Thoracic aorta (tissue), 2 donors: ENCODE measurements at regions not wholly inside any gene's neighbourhood (a gene's known extent, or its start where the extent isn't known, plus 50 kb on each side); places are given as distances from the start of the nearest gene placed in this dataset.

Experiments
- ATAC-seq: fragments of 150-250 bp; one replicate; pipeline ENCODE4 v1.8.0; 2017; ENCODE audit warnings: low read depth; ENCODE audit not compliant: insufficient number of reproducible peaks, low FRiP score
- DNase-seq: peaks from one replicate; pipeline ENCODE4 v3.0.0-alpha.2; 2020; ENCODE audit warnings: low spot score
- H3K27ac ChIP-seq, 2 donors: fragments of 200-600 bp; sonication (generic); 1 replicate in 1 of 2; 2 replicates in 1 of 2; pipeline ENCODE4 v1.5.1; 2016; ENCODE audit warnings: mild to moderate bottlenecking in 2 of 2, moderate library complexity in 2 of 2
- H3K27me3 ChIP-seq: fragments of 200-600 bp; sonication (generic); replicated peaks from 2 replicates; pipeline ENCODE4 v1.6.0; 2016; ENCODE audit warnings: mild to moderate bottlenecking; ENCODE audit not compliant: insufficient read depth
- H3K36me3 ChIP-seq: fragments of 200-600 bp; sonication (generic); one replicate; pipeline ENCODE4 v1.5.1; 2016
- H3K4me1 ChIP-seq, 2 donors: fragments of 200-600 bp; sonication (generic); 1 replicate in 1 of 2; 2 replicates in 1 of 2; pipeline versions ENCODE4 v1.5.1 to v1.6.0; 2016; ENCODE audit warnings: low read depth in 2 of 2, mild to moderate bottlenecking in 1 of 2; ENCODE audit not compliant: control insufficient read depth in 1 of 2
- H3K4me3 ChIP-seq: fragments of 200-600 bp; sonication (generic); 2 replicates; pipeline ENCODE4 v1.5.1; 2016; ENCODE audit warnings: mild to moderate bottlenecking
- H3K9me3 ChIP-seq: fragments of 200-600 bp; sonication (generic); 2 replicates; pipeline ENCODE4 v1.5.1; 2016
- TF ChIP-seq, protein P1 (sequence below): fragments of 200-600 bp; sonication (generic); IDR thresholded peaks from one replicate; pipeline ENCODE4 v1.5.1; 2019; ENCODE audit warnings: antibody characterized with exemption

DNA sequence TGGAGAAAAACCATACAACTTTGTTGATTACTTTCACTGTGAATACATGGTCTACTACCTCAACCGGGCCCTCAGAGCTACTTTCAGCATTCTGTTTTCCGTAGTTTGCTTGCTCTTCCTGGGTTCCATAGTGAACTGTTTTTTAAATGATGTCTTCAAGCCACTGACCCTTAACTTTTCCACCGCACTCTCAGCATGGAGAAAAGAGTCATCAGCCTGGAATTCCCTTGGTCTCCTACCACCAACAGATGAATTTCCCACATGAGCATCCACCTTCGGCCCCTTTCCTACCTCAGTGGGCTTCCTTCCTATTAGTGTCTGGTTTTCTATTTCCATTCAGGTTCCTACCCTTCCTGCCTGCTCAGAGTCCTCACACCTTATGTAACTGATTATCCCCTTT lies 135.9 kb upstream of the ADAMTSL1 start:
- Histone ChIP-seq H3K27me3 (no peaks in the 10 kb centered on the region), H3K4me3 (no peak overlapping the region), H3K27ac (no peak overlapping the region), H3K36me3 (no peaks in the 10 kb centered on the region), H3K4me1 (peaks cover 0 to 13% of the 10 kb centered on the region in 2 donors), H3K9me3 (no peaks in the 10 kb centered on the region)
- DNase-seq (no peak), ATAC-seq (no peak)
- TF ChIP-seq, protein P1, sequence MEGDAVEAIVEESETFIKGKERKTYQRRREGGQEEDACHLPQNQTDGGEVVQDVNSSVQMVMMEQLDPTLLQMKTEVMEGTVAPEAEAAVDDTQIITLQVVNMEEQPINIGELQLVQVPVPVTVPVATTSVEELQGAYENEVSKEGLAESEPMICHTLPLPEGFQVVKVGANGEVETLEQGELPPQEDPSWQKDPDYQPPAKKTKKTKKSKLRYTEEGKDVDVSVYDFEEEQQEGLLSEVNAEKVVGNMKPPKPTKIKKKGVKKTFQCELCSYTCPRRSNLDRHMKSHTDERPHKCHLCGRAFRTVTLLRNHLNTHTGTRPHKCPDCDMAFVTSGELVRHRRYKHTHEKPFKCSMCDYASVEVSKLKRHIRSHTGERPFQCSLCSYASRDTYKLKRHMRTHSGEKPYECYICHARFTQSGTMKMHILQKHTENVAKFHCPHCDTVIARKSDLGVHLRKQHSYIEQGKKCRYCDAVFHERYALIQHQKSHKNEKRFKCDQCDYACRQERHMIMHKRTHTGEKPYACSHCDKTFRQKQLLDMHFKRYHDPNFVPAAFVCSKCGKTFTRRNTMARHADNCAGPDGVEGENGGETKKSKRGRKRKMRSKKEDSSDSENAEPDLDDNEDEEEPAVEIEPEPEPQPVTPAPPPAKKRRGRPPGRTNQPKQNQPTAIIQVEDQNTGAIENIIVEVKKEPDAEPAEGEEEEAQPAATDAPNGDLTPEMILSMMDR = no peak

DNA sequence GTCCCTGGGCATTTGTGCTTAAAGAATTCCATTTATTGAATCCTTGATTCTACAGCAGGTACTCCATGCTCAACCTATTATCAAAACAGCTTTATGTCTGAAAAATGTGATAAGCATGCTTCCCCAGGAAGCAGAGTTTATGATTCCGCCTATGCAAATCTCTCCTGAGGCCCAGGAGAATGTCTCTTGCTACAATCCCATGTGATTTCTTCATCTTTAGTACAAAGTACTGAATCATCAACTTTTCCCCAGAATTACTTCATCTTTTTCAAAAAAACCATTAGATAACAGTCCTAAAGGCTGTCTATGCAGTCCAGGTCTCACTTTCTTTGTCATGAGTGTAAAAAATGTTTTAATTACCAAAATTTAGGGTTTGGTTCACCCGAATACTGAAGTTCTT lies 130.2 kb upstream of the ADAMTSL1 start:
- Histone ChIP-seq H3K9me3 (no peaks in the 10 kb centered on the region), H3K4me3 (no peak overlapping the region), H3K27me3 (no peaks in the 10 kb centered on the region), H3K4me1 (peaks cover 0 to 10% of the 10 kb centered on the region in 2 donors), H3K36me3 (no peaks in the 10 kb centered on the region), H3K27ac (no peak overlapping the region)
- ATAC-seq (no peak), DNase-seq (no peak)
- TF ChIP-seq, protein P1 = no peak

DNA sequence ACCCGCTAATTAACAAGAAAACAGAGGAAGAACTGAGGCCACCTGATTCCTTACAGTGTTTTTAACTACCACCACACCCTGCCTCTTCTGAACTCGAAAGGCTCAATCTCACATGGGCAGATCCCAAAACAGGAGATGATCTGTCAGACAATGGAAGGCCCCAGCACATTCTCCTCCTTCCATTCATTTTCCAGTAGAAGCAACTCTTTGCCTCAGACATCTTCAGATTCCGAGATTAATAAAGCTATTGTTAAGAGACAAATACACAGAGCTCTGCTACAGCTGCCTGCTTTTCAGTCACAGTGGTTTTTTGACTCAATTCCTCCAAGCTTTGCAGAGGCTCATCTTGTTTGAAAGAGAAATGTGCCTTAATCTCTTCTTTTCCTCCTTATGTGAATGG lies 127.2 kb upstream of the ADAMTSL1 start:
- Histone ChIP-seq H3K36me3 (no peaks in the 10 kb centered on the region), H3K4me1 (peaks cover 0 to 10% of the 10 kb centered on the region in 2 donors), H3K9me3 (no peaks in the 10 kb centered on the region), H3K4me3 (no peak overlapping the region), H3K27me3 (no peaks in the 10 kb centered on the region), H3K27ac (no peak overlapping the region)
- TF ChIP-seq, protein P1 = no peak
- ATAC-seq (no peak), DNase-seq (no peak)

DNA sequence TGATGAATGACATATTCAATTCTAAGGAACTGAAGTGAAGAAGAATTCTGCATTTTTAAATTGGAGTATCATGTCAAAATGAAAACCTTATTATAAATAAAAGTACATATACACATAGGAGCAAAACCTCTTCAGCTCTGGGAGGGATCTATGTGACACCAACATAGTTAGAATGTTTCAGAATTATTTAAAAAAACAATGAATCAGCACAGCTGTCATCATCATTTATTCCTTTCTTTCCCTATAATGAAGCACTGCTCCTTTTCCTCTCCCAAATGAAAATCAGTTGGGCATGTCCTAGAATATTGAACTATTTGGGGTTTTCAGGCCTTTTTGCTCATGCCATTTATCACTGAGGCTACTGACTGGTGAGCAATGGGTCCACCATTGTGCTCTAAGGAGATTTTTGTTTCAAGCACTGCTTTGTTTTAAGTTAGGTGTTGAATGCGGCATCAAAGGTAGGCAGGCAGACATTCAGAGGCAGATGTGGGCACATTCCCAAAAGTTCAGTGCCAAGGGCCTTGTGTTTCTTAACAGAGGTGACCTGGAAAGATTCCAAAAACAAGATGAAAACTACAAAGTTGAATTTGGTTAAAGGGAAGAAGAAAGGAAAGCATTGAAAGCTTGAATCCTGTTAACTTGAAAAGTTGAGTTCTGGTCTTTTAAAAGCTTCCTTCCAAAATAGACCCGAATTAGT lies 126.4 kb upstream of the ADAMTSL1 start:
- Histone ChIP-seq H3K27ac (no peak overlapping the region), H3K27me3 (no peaks in the 10 kb centered on the region), H3K4me3 (no peak overlapping the region), H3K36me3 (no peaks in the 10 kb centered on the region), H3K4me1 (peaks cover 0 to 10% of the 10 kb centered on the region in 2 donors), H3K9me3 (no peaks in the 10 kb centered on the region)
- TF ChIP-seq, protein P1 = no peak
- ATAC-seq (no peak), DNase-seq (no peak)

DNA sequence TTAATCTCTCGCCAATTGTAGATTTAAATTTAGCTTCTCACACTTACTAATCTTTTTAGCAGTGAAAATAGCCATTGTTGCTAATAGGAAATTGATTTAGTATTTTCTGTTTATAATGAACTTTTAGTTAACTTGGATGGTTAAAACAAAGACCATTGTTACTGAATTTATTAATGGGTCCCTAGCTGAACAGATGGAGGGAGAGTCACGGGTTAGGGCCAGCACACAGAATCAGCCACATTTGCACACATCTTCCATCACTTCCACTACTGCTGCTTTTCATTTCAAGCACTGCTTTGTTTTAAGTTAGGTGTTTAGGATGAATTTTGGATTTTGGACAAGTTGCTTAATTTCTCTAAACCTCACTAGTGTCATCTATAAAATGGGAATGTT lies 125.9 kb upstream of the ADAMTSL1 start:
- peaks cover 0 to 10% of the 10 kb centered on the region in 2 donors for H3K4me1 ChIP-seq
- ATAC-seq (no peak), DNase-seq (no peak)
- H3K9me3 ChIP-seq = no peaks in the 10 kb centered on the region
- no peak overlapping the region for H3K4me3 ChIP-seq
- no peak overlapping the region for H3K27ac ChIP-seq
- TF ChIP-seq, protein P1 = no peak
- no peaks in the 10 kb centered on the region for H3K36me3 ChIP-seq
- no peaks in the 10 kb centered on the region for H3K27me3 ChIP-seq
